ENCODE measurements at regions not wholly inside any gene's neighbourhood (a gene's known extent, or its start where the extent isn't known, plus 50 kb on each side); places are given as distances from the start of the nearest gene placed in this dataset.
A peak's percentile ranks its signal among the peaks of the same experiment; 100 is the strongest.

- no peak overlapping the region for H3K4me3 ChIP-seq (ENCODE audit: low read length)
- no peaks in the 10 kb centered on the region for H3K9me3 ChIP-seq (ENCODE audit: control insufficient read depth, low read length)
- H3K4me3 Mint-ChIP-seq = no peak overlapping the region
- no peaks in the 10 kb centered on the region for H3K4me1 Mint-ChIP-seq
- no peaks in the 10 kb centered on the region for H3K27me3 Mint-ChIP-seq (ENCODE audit: insufficient read depth)
- TF ChIP-seq CTCF (conservative IDR thresholded peaks at IDR 0.05) = no peak
- no peaks in the 10 kb centered on the region for H3K27me3 ChIP-seq (ENCODE audit: control insufficient read depth, insufficient read depth, low read length, poor library complexity, severe bottlenecking)
- H3K9ac ChIP-seq (ENCODE audit: extremely low read depth, low read length, poor library complexity, severe bottlenecking) = no peak overlapping the region
- H3K4me1 ChIP-seq (ENCODE audit: control insufficient read depth, insufficient read depth, low read length) = no peaks in the 10 kb centered on the region
- H3K27ac Mint-ChIP-seq = no peak overlapping the region
- no peaks in the 10 kb centered on the region for H3K36me3 Mint-ChIP-seq (ENCODE audit: low read depth)
- no peak for DNase-seq
- no peaks in the 10 kb centered on the region for H3K36me3 ChIP-seq (ENCODE audit: control insufficient read depth, insufficient read depth, low read length)
- H3K27ac ChIP-seq (ENCODE audit: low read depth, low read length) = peak overlapping the region; percentile 60
- 92 to 93% methylated on average over 11 to 30 of the region's 30 CpGs for WGBS, 2 experiments (ENCODE audit: insufficient coverage in 1 of 2, insufficient read length in 1 of 2)
- H3K9me3 Mint-ChIP-seq = no peaks in the 10 kb centered on the region
Observed at GRCh38 chr7:1312136-1313070, 79.7 kb downstream of the UNCX start.

- Histone ChIP-seq H3K4me3 (ENCODE audit: low read length) (no peak overlapping the region), H3K27ac (ENCODE audit: low read depth, low read length) (no peak overlapping the region), H3K9me3 (ENCODE audit: control insufficient read depth, low read length) (no peaks in the 10 kb centered on the region), H3K9ac (ENCODE audit: extremely low read depth, low read length, poor library complexity, severe bottlenecking) (no peak overlapping the region), H3K27me3 (ENCODE audit: control insufficient read depth, insufficient read depth, low read length, poor library complexity, severe bottlenecking) (no peaks in the 10 kb centered on the region), H3K36me3 (ENCODE audit: control insufficient read depth, insufficient read depth, low read length) (no peaks in the 10 kb centered on the region), H3K4me1 (ENCODE audit: control insufficient read depth, insufficient read depth, low read length) (no peaks in the 10 kb centered on the region)
- H3K9me3 Mint-ChIP-seq = no peaks in the 10 kb centered on the region
- H3K27me3 Mint-ChIP-seq (ENCODE audit: insufficient read depth) = no peaks in the 10 kb centered on the region
- H3K4me1 Mint-ChIP-seq = no peaks in the 10 kb centered on the region
- no peak overlapping the region for H3K4me3 Mint-ChIP-seq
- no peak overlapping the region for H3K27ac Mint-ChIP-seq
- TF ChIP-seq CTCF (conservative IDR thresholded peaks at IDR 0.05) = no peak
- peak; percentile 57 for DNase-seq
- 79 to 85% methylated on average over 15 of the region's 15 CpGs for WGBS, 2 experiments (ENCODE audit: insufficient coverage in 1 of 2, insufficient read length in 1 of 2)
- no peaks in the 10 kb centered on the region for H3K36me3 Mint-ChIP-seq (ENCODE audit: low read depth)
Observed at GRCh38 chr7:1313613-1314012, 80.9 kb downstream of the UNCX start.

GRCh38 chr7:1314021-1314907 is 81.6 kb downstream of the UNCX start:
- Histone ChIP-seq H3K27me3 (ENCODE audit: control insufficient read depth, insufficient read depth, low read length, poor library complexity, severe bottlenecking) (no peaks in the 10 kb centered on the region), H3K4me3 (ENCODE audit: low read length) (no peak overlapping the region), H3K9me3 (ENCODE audit: control insufficient read depth, low read length) (no peaks in the 10 kb centered on the region), H3K27ac (ENCODE audit: low read depth, low read length) (no peak overlapping the region), H3K9ac (ENCODE audit: extremely low read depth, low read length, poor library complexity, severe bottlenecking) (no peak overlapping the region), H3K4me1 (ENCODE audit: control insufficient read depth, insufficient read depth, low read length) (no peaks in the 10 kb centered on the region), H3K36me3 (ENCODE audit: control insufficient read depth, insufficient read depth, low read length) (no peaks in the 10 kb centered on the region)
- Mint-ChIP-seq H3K27ac (no peak overlapping the region), H3K27me3 (ENCODE audit: insufficient read depth) (no peaks in the 10 kb centered on the region), H3K4me3 (no peak overlapping the region), H3K4me1 (no peaks in the 10 kb centered on the region), H3K9me3 (no peaks in the 10 kb centered on the region), H3K36me3 (ENCODE audit: low read depth) (no peaks in the 10 kb centered on the region)
- DNase-seq = no peak
- no peak for TF ChIP-seq CTCF (conservative IDR thresholded peaks at IDR 0.05)
- 91 to 93% methylated on average over 18 to 28 of the region's 28 CpGs for WGBS, 2 experiments (ENCODE audit: insufficient coverage in 1 of 2, insufficient read length in 1 of 2)

All from endodermal cell (in vitro differentiated cells).